Islet of Langerhans (tissue), 1 donor: ENCODE measurements at regions not wholly inside any gene's neighbourhood (a gene's known extent, or its start where the extent isn't known, plus 50 kb on each side); places are given as distances from the start of the nearest gene placed in this dataset.

ENCODE experiments used
- FAIRE-seq: peaks from one replicate; lab custom pipeline; 2011; peaks lifted over from hg19 to GRCh38; lab: Jason Lieb, UNC

- no peak for FAIRE-seq
Observed at GRCh38 chr13:44280456-44280855, 93.2 kb upstream of the SERP2 start.

DNA sequence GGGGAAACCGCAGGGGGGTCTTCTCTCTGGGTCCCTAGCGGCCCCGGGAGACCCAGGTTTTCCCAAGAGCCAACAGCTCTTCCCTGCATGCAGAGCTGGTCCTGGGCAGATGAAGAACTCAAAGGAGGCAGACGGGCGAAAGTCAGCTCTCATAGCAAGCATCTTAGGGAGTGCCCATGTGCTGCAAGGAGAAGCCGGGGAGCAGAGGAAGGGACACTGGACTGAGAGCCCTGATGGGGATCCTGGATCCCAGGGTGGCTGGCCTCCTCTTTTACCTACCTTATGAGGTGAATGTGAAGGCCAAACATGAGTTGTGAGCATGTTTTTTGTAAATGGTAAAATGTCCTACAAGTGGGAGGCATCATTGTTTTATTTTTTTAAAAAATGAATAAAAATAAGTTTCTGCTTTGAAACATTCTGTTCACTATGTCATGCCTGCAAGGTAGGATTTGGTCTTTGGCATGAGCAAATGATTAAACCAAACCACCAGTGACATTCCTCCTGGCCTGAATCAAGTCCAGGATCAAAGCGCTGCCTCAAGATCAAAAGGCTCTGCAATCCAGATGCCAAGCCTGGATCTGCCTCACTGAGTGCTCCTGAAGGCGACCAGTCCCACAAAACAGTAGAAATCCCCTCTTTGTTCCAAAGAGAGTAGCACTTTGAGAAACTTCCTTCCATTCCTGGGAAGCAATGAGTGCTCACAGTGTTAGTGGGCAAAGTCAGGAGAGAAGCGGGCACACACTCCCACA lies 92.2 kb upstream of the SERP2 start:
- FAIRE-seq: no peak

DNA sequence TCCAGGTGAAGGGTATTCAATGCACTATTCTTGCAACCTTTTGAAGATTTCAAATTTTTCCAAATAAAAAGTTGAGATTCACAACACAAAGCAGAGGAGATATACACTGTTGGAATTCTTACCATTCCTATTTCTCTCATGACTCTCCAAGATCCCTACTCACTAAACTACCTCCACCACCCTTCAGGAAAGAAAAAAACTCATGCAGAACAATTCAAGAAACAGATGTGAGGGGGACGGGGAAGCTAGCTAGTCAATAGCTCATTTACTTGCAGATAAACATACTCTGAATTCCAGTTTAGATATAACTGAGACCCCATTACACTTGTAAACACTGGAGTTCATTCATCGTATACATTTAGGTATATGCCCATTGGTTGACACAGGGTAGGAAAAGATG lies 90.0 kb upstream of the SERP2 start:
- FAIRE-seq: no peak

DNA sequence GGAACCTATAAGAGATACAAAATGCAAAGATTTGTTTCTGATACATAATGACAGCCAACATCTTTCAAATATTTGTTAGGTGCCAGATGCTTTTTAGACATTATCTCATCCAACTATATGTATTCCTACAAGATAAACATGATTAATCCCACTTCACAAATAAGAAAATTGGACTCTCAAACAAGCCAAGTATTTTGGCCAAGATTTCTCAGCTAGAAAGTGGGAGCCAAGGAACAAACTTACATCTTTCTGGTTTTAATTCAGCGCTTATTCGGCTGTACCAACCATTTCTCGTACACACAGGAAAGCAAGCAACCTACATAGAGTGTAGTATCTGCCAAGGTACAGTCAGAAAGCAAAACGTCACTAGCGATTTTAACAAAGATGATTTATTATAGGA lies 85.7 kb upstream of the SERP2 start:
- no peak for FAIRE-seq

GRCh38 chr13:44292545-44292944 lies 81.1 kb upstream of the SERP2 start:
- no peak for FAIRE-seq

GRCh38 chr13:44293374-44293773 lies 80.2 kb upstream of the SERP2 start:
- FAIRE-seq: no peak

DNA sequence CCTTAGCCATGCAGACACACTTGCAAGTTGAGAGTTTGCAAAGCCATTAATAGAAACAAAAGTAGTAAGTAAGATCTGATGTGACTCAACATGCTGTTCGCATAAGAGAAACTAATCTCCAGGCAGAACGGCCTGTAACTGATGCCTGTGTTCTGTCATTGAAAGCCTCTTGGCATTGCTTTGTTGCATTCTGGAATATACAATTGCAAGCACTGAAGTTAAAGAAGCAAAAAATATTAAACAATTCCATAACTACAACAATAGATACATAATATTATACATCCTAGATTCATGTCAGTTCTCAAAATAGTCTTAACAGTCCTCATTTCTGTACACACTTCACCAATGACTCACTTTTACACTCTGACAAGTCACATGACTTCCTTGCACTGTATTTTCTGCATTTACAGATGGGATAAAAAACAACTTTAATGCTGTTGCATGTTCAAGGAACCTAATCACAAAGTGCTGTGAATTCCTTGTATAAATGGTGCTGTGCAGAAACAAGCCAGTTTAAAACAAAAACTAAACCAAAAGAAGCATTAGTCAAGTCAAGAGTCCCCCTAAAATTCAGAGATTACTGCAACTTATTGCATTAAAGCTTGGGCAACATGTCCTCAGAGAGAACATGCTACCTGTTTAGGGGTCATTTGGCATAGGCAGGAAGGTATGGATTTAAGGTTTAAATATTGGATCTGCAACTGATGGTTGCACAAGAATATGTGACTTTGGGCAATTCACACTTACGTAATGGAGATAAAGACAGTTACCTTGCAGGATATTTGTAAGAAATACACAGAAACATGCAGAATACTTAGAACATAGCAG lies 79.5 kb upstream of the SERP2 start:
- FAIRE-seq: no peak

DNA sequence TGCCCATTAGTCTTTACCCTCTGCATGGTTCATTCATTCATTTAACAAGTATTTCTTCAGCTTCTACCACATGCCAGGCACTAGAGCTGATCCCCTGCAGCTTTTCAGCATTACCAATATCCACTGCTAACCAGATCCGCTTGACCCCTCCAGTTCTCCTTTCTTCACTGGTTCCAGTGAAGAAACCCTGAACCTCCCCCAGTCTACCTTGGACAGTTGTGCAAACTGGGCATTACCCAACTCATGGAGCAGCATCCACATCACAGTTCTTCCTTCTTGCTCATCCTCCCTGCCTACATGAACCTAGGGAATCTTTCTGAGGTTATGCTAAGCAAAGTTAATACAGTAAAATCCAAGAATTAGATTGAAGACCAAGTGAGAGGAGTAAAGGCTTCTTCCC lies 78.7 kb upstream of the SERP2 start:
- no peak for FAIRE-seq

DNA sequence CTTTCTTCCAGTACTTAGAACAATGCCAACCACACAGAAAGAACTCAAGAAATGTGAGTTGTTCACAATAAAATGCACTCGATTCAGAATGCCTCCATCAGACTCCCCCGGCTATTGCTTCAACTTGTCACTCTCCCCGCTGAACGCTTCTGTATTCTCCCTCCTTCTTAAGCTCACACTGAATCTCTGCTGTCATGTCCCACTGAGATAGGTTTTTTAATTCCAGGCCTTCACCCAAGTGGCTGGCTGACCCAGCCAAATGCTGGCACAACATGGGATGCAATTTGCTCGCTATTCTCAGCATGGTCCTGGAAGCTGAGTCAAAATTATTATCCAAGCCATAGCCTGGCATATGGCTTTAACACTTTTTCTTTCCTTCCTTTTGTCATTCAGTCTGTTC lies 76.8 kb upstream of the SERP2 start:
- FAIRE-seq: no peak

GRCh38 chr13:44298314-44298713 lies 75.3 kb upstream of the SERP2 start:
- no peak for FAIRE-seq

- FAIRE-seq: no peak
Observed at GRCh38 chr13:44299152-44299943, 74.3 kb upstream of the SERP2 start.

GRCh38 chr13:44300895-44301638 lies 72.6 kb upstream of the SERP2 start:
- peak; percentile 82 for FAIRE-seq

DNA sequence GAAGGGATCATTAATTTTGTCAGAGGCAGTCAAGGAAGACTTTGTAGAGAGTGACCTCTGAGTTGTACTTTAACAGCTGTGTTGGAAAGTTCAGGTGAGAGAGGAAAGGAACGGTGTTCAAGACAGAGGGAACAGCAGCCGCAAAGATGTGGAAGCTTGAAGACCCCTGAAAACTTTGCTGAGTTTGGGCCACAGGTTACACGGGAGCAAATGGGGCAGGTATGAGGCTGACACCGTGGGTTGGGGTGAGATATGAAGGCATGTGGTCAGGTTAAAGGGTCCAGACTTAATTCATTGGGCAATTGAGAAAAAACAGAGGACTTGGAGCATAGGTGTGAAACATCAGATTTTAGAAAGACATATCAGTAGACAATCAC lies 72.0 kb upstream of the SERP2 start:
- no peak for FAIRE-seq

DNA sequence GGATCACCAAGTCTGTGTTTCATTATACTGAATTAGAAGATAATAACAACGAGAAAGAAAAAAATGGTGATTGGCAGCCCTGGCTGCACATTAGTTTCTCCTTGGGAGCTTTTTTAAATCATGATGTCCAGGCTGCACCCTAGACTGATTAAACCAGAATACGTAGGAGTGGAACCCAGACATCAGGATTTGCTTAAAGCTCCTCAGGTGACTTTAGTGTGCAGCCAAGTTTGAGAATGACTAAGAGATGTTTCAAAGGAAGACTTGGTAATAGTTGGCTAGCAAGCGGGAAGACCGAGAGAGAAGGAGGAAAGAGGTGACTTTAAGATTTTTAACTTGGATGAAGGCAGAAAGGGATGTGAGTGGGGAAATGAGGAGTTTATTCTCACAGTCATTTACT lies 71.4 kb upstream of the SERP2 start:
- no peak for FAIRE-seq

GRCh38 chr13:44302940-44303575 lies 70.6 kb upstream of the SERP2 start:
- no peak for FAIRE-seq

- FAIRE-seq: no peak
Observed at GRCh38 chr13:44303681-44304432, 69.8 kb upstream of the SERP2 start.

GRCh38 chr13:44304433-44304725 lies 69.2 kb upstream of the SERP2 start:
- FAIRE-seq: no peak

DNA sequence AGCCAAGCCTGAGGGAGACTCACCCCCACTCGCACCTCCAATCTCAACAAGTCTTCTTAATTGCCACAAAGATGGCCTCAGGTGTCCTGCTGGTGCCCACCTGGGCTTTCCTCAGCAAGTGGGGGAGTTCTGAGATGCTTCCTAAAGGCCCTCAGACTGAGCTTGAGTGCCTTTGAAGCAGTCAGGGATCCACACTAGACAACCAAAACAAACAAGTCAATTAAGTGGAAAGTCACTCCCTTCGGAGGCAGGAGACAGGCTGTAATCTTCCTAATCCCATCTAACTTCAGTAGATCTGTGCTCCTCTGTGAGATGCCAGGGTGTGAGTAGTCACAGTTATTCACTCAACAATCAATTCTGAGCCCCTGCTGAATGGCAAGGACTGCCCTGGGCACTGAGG lies 68.3 kb upstream of the SERP2 start:
- FAIRE-seq: no peak

GRCh38 chr13:44305917-44306370 lies 67.7 kb upstream of the SERP2 start:
- no peak for FAIRE-seq

DNA sequence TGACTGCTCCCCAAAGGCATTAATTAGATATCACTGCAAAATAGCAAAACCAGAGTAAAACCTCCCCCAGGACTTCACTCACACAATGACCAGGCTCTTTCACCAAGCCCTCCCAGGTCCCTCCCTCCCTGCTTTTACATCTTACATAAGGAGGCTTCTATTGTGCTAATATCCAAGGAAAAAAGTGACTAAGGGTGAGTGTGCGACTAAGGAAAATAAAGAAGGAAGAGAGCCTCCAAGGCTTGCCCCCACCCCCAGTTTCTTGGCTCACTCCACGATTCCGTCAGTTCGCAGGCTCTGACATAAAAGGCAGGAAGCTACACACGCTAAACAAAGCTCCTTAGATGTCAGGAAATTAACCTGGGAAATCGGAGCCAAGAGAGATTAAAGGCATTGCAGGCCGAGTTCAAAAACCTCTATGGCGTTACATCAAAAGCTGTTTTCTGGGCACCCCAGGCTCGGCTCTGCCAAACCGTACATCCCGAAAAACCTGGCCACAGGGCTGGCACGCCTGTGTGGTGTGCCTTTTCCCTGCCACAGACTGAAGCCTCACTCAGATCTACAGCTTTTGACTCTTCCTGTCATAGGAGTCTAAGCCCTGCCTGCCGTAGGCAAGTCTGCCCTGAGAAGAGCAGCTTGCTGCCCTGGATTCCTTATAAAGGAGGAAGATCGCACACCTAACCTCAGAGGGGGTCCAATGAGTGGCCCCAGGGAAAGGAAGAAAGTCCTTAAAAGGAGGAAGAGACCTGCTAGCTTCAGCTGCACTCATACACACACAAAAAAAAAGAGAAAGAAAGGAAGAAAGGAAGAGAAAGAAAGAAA lies 67.0 kb upstream of the SERP2 start:
- no peak for FAIRE-seq
